SU-DHL-6 (cell line): ENCODE measurements at regions not wholly inside any gene's neighbourhood (a gene's known extent, or its start where the extent isn't known, plus 50 kb on each side); places are given as distances from the start of the nearest gene placed in this dataset.

ENCODE experiments used
- CTCF ChIP-seq: fragments of 200-600 bp; sonication (generic); IDR thresholded peaks from one replicate; pipeline ENCODE4 v1.5.1; 2017; ENCODE audit warnings: antibody characterized with exemption, mild to moderate bottlenecking, low read length, moderate library complexity; ENCODE audit not compliant: insufficient read depth, poor library complexity, severe bottlenecking
- EZH2phosphoT487 ChIP-seq: fragments of 200-600 bp; sonication (generic), shearing (Covaris generic); conservative IDR thresholded peaks from 2 replicates; pipeline ENCODE4 v1.6.1; 2018; ENCODE audit warnings: mild to moderate bottlenecking, antibody characterized with exemption, low read length, moderate library complexity, mixed read lengths

GRCh38 chr4:153090181-153090580 lies 114.1 kb upstream of the TRIM2 start:
- TF ChIP-seq CTCF (no peak), EZH2phosphoT487 (no peak)
